DOHH2 (cell line): ENCODE measurements at regions not wholly inside any gene's neighbourhood (a gene's known extent, or its start where the extent isn't known, plus 50 kb on each side); places are given as distances from the start of the nearest gene placed in this dataset.

Source experiments
- EZH2phosphoT487 ChIP-seq: fragments of 200-600 bp; sonication (generic); IDR thresholded peaks from 2 replicates; pipeline ENCODE4 v1.6.1; 2017; ENCODE audit warnings: borderline replicate concordance, mild to moderate bottlenecking, antibody characterized with exemption, low read length, moderate library complexity, mixed read lengths
- TF ChIP-seq, protein P1 (sequence below): fragments of 200-600 bp; sonication (generic); IDR thresholded peaks from one replicate; pipeline ENCODE4 v1.5.1; 2014; ENCODE audit warnings: antibody characterized with exemption, mild to moderate bottlenecking, low read depth, low read length; ENCODE audit not compliant: poor library complexity, severe bottlenecking

DNA sequence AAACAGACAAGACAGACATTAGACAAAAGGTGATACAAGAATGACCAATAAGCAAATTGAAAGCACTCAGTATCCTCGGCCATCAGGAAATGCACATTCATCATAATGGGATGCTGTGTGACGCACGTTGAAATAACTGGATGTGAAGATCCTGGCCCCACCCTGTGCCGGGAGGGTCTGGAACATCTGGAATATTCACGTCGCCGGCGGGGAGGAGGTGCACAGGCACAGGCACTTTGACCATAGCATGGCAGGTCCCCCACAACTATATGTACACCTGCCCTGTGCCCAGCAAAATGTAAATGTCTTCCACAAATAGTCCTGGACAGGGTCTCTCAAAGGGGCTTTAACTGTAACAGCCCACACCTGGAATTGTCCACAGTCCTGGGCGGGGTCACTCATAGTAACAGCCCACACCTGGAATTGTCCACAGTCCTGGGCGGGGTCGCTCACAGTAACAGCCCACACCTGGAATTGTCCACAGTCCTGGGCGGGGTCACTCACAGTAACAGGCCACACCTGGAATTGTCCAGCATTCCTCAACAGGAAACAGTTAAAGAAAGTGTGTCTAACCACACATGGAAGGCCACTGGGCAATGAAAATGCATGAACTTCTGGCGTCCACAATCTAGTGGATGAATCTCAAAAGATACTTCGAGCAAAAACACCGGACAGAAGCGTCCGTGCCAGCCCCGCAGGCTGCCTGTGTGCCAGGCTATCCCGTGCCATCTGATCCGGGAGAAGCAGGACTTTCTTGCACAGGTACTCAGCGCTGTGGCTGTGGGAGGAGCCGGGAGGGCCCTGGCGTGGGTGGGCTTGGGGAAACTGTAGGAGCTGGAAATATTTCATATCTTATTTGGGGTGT is 113.4 kb downstream of the RTP5 start:
- TF ChIP-seq, protein P1, sequence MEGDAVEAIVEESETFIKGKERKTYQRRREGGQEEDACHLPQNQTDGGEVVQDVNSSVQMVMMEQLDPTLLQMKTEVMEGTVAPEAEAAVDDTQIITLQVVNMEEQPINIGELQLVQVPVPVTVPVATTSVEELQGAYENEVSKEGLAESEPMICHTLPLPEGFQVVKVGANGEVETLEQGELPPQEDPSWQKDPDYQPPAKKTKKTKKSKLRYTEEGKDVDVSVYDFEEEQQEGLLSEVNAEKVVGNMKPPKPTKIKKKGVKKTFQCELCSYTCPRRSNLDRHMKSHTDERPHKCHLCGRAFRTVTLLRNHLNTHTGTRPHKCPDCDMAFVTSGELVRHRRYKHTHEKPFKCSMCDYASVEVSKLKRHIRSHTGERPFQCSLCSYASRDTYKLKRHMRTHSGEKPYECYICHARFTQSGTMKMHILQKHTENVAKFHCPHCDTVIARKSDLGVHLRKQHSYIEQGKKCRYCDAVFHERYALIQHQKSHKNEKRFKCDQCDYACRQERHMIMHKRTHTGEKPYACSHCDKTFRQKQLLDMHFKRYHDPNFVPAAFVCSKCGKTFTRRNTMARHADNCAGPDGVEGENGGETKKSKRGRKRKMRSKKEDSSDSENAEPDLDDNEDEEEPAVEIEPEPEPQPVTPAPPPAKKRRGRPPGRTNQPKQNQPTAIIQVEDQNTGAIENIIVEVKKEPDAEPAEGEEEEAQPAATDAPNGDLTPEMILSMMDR, result no peak
- TF ChIP-seq EZH2phosphoT487, result no peak
